H9 (cell line): ENCODE measurements at regions not wholly inside any gene's neighbourhood (a gene's known extent, or its start where the extent isn't known, plus 50 kb on each side); places are given as distances from the start of the nearest gene placed in this dataset.

Experiments
- DNase-seq: peaks from one replicate; pipeline ENCODE4 v3.0.0-alpha.2; 2017
- H2AFZ ChIP-seq: one replicate; pipeline ENCODE4 v1.6.1; 2013; ENCODE audit warnings: mild to moderate bottlenecking, low read length, control low read depth, moderate library complexity
- H2AK5ac ChIP-seq: 2 replicates; pipeline ENCODE4 v1.6.1; 2013; ENCODE audit warnings: low read length, control low read depth, mixed read lengths; ENCODE audit not compliant: insufficient read length
- H2BK120ac ChIP-seq: one replicate; pipeline ENCODE4 v1.6.1; 2013; ENCODE audit warnings: low read depth, mild to moderate bottlenecking, low read length, control low read depth, inconsistent platforms; ENCODE audit not compliant: poor library complexity, severe bottlenecking
- H2BK12ac ChIP-seq: 2 replicates; pipeline ENCODE4 v1.6.1; 2013; ENCODE audit warnings: low read length, control low read depth, mixed read lengths, low read depth; ENCODE audit not compliant: insufficient read length
- H2BK15ac ChIP-seq: 2 replicates; pipeline ENCODE4 v1.6.1; 2013; ENCODE audit warnings: low read depth, low read length, control low read depth
- H2BK20ac ChIP-seq: one replicate; pipeline ENCODE4 v1.6.1; 2013; ENCODE audit warnings: low read depth, mild to moderate bottlenecking, low read length, control low read depth, inconsistent platforms; ENCODE audit not compliant: poor library complexity, severe bottlenecking
- H2BK5ac ChIP-seq: 2 replicates; pipeline ENCODE4 v1.6.1; 2013; ENCODE audit warnings: low read length, control low read depth, mixed read lengths; ENCODE audit not compliant: insufficient read length
- H3K14ac ChIP-seq: 2 replicates; pipeline ENCODE4 v1.6.1; 2013; ENCODE audit warnings: low read length, control low read depth; ENCODE audit not compliant: insufficient read depth
- H3K18ac ChIP-seq: 2 replicates; pipeline ENCODE4 v1.6.1; 2013; ENCODE audit warnings: low read depth, mild to moderate bottlenecking, mixed read lengths, low read length, control low read depth; ENCODE audit not compliant: insufficient read length
- H3K23ac ChIP-seq: 2 replicates; pipeline ENCODE4 v1.6.1; 2013; ENCODE audit warnings: low read length, control low read depth, mixed read lengths, low read depth; ENCODE audit not compliant: insufficient read length
- H3K23me2 ChIP-seq: 2 replicates; pipeline ENCODE4 v1.6.1; 2013; ENCODE audit warnings: low read depth, mild to moderate bottlenecking, mixed read lengths, low read length, control low read depth; ENCODE audit not compliant: insufficient read length, poor library complexity, severe bottlenecking
- H3K27ac ChIP-seq: 2 replicates; pipeline ENCODE4 v1.5.1; 2013; ENCODE audit warnings: low read length, control low read depth, mixed read lengths, low read depth; ENCODE audit not compliant: insufficient read length
- H3K27me3 ChIP-seq: 2 replicates; pipeline ENCODE4 v1.6.1; 2013; ENCODE audit warnings: low read length, control low read depth, inconsistent platforms; ENCODE audit not compliant: insufficient read depth
- H3K4ac ChIP-seq: 2 replicates; pipeline ENCODE4 v1.6.1; 2013; ENCODE audit warnings: low read depth, mild to moderate bottlenecking, control low read depth, inconsistent platforms, low read length, moderate library complexity
- H3K4me1 ChIP-seq: 2 replicates; pipeline ENCODE4 v1.6.1; 2013; ENCODE audit warnings: low read length, control low read depth, inconsistent platforms; ENCODE audit not compliant: insufficient read depth
- H3K4me2 ChIP-seq: 2 replicates; pipeline ENCODE4 v1.6.1; 2013; ENCODE audit warnings: low read length, control low read depth, mixed read lengths; ENCODE audit not compliant: insufficient read length, insufficient read depth
- H3K56ac ChIP-seq: 2 replicates; pipeline ENCODE4 v1.6.1; 2013; ENCODE audit warnings: low read depth, mild to moderate bottlenecking, mixed read lengths, low read length, control low read depth; ENCODE audit not compliant: insufficient read length
- H3K79me1 ChIP-seq: 2 replicates; pipeline ENCODE4 v1.6.1; 2013; ENCODE audit warnings: low read depth, mild to moderate bottlenecking, moderate library complexity, low read length, control low read depth, inconsistent platforms; ENCODE audit not compliant: insufficient read depth, poor library complexity, severe bottlenecking
- H3K79me2 ChIP-seq: 2 replicates; pipeline ENCODE4 v1.6.1; 2013; ENCODE audit warnings: low read length, control low read depth, inconsistent platforms; ENCODE audit not compliant: insufficient read depth
- H3K9ac ChIP-seq: 2 replicates; pipeline ENCODE4 v1.6.1; 2013; ENCODE audit warnings: low read length, control low read depth, mixed read lengths; ENCODE audit not compliant: insufficient read length; ENCODE audit errors: extremely low read depth
- H3K9me3 ChIP-seq: one replicate; pipeline ENCODE4 v1.6.1; 2013; ENCODE audit warnings: low read depth, low read length, inconsistent platforms; ENCODE audit not compliant: control insufficient read depth
- H3T11ph ChIP-seq: one replicate; pipeline ENCODE4 v1.6.1; 2013; ENCODE audit warnings: mild to moderate bottlenecking, low read length, control low read depth, inconsistent platforms
- H4K20me1 ChIP-seq: one replicate; pipeline ENCODE4 v1.6.1; 2013; ENCODE audit not compliant: control insufficient read depth, insufficient read length, insufficient read depth
- H4K5ac ChIP-seq: 2 replicates; pipeline ENCODE4 v1.6.1; 2013; ENCODE audit warnings: low read depth, mild to moderate bottlenecking, mixed read lengths, low read length, control low read depth; ENCODE audit not compliant: insufficient read length
- H4K8ac ChIP-seq: replicated peaks from 2 replicates; pipeline ENCODE4 v1.6.1; 2013; ENCODE audit warnings: low read length, control low read depth, mixed read lengths, low read depth; ENCODE audit not compliant: insufficient read length
- H4K91ac ChIP-seq: 2 replicates; pipeline ENCODE4 v1.6.1; 2013; ENCODE audit warnings: low read depth, mild to moderate bottlenecking, moderate library complexity, mixed read lengths, low read length, control low read depth; ENCODE audit not compliant: insufficient read length
- H3K27ac Mint-ChIP-seq, 3 experiments: 2 replicates in 2 of 3; 3 replicates in 1 of 3; pipeline ENCODE4 v1.8.0; 2020 to 2021; ENCODE audit warnings: mixed read lengths in 3 of 3, mild to moderate bottlenecking in 1 of 3, moderate library complexity in 1 of 3
- H3K27me3 Mint-ChIP-seq: 2 replicates; pipeline ENCODE4 v1.8.0; 2021; ENCODE audit warnings: low read depth, mild to moderate bottlenecking, moderate library complexity, mixed read lengths
- H3K36me3 Mint-ChIP-seq, 3 experiments: 2 replicates in 2 of 3; 3 replicates in 1 of 3; pipeline ENCODE4 v1.8.0; 2020 to 2021; ENCODE audit warnings: low read depth in 3 of 3, mixed read lengths in 3 of 3; ENCODE audit not compliant: insufficient read depth in 1 of 3
- H3K4me1 Mint-ChIP-seq, 2 experiments: 2 replicates each; pipeline ENCODE4 v1.8.0; 2020; ENCODE audit warnings: mixed read lengths in 2 of 2
- H3K4me3 Mint-ChIP-seq, 2 experiments: 2 replicates in 1 of 2; 3 replicates in 1 of 2; pipeline ENCODE4 v1.8.0; 2020 to 2021; ENCODE audit warnings: mild to moderate bottlenecking in 2 of 2, mixed read lengths in 2 of 2, moderate library complexity in 1 of 2
- H3K9me3 Mint-ChIP-seq, 2 experiments: 2 replicates in 1 of 2; 3 replicates in 1 of 2; pipeline ENCODE4 v1.8.0; 2020; ENCODE audit warnings: mild to moderate bottlenecking in 2 of 2, mixed read lengths in 2 of 2, moderate library complexity in 1 of 2
- CTCF ChIP-seq: fragments of 200-600 bp; sonication (generic); conservative IDR thresholded peaks from 3 replicates; pipeline ENCODE4 v1.8.0; 2021; ENCODE audit warnings: antibody characterized with exemption, mild to moderate bottlenecking
- WGBS: extraction: QIAGEN DNeasy Blood & Tissue Kit; methylation state at CpG from one replicate; pipeline ENCODE4 v1.1.7; 2013; ENCODE audit warnings: missing lambda C conversion rate, low lambda C conversion rate, mixed read lengths; ENCODE audit not compliant: insufficient read length; ENCODE audit errors: extremely low coverage; 5-methylcytosine and 5-hydroxymethylcytosine counted together

- no peak overlapping the region for H4K91ac ChIP-seq
- H2BK12ac ChIP-seq, result no peak overlapping the region
- no peaks in the 10 kb centered on the region for H3K27me3 ChIP-seq
- no peak overlapping the region for H3K4ac ChIP-seq
- no peak overlapping the region for H3K27ac ChIP-seq
- H3K23ac ChIP-seq, result no peak overlapping the region
- no peak overlapping the region for H2BK5ac ChIP-seq
- H3T11ph ChIP-seq, result no peak overlapping the region
- peaks cover 0 to 9% (median 6%) of the 10 kb centered on the region in 3 experiments; a peak in 4 of 7 replicates for H3K36me3 Mint-ChIP-seq
- H2AFZ ChIP-seq, result no peak overlapping the region
- no peaks in the 10 kb centered on the region for H3K4me1 Mint-ChIP-seq
- H3K9me3 ChIP-seq, result no peaks in the 10 kb centered on the region
- H2BK20ac ChIP-seq, result no peak overlapping the region
- no peak for TF ChIP-seq CTCF
- no peak overlapping the region for H3K18ac ChIP-seq
- no peak overlapping the region for H3K14ac ChIP-seq
- H4K5ac ChIP-seq, result no peak overlapping the region
- peaks cover 9 to 14% of the 10 kb centered on the region in 2 experiments; a peak in 4 of 5 replicates for H3K9me3 Mint-ChIP-seq
- no peak overlapping the region for H3K56ac ChIP-seq
- H3K9ac ChIP-seq, result no peak overlapping the region
- H3K4me1 ChIP-seq, result no peaks in the 10 kb centered on the region
- no peak overlapping the region for H3K27ac Mint-ChIP-seq
- H2BK15ac ChIP-seq, result no peak overlapping the region
- WGBS, result no CpG with 5 or more reads among the region's 3 CpGs
- H2AK5ac ChIP-seq, result no peak overlapping the region
- no peaks in the 10 kb centered on the region for H4K20me1 ChIP-seq
- no peaks in the 10 kb centered on the region for H3K79me1 ChIP-seq
- H3K23me2 ChIP-seq, result no peaks in the 10 kb centered on the region
- no peak overlapping the region for H2BK120ac ChIP-seq
- no peak for DNase-seq
- H4K8ac ChIP-seq, result no peak overlapping the region
- H3K4me2 ChIP-seq, result no peak overlapping the region
- no peak overlapping the region for H3K4me3 Mint-ChIP-seq
- H3K27me3 Mint-ChIP-seq, result no peaks in the 10 kb centered on the region; the same call in none of the 2 replicates
- H3K79me2 ChIP-seq, result no peaks in the 10 kb centered on the region
Measured at GRCh38 chr3:147152476-147152875, 253.9 kb downstream of the ZIC4 start.
